ENCODE measurements at regions not wholly inside any gene's neighbourhood (a gene's known extent, or its start where the extent isn't known, plus 50 kb on each side); places are given as distances from the start of the nearest gene placed in this dataset.

- DNase-seq = no peak
Observed at GRCh38 chr14:61191733-61192132, 89.4 kb downstream of the TMEM30B start.

GRCh38 chr14:61190341-61190740 is 90.8 kb downstream of the TMEM30B start:
- DNase-seq = no peak

- DNase-seq = no peak
Observed at GRCh38 chr14:61188978-61189808, 91.9 kb downstream of the TMEM30B start.

GRCh38 chr14:61188196-61188595 is 92.9 kb downstream of the TMEM30B start:
- no peak for DNase-seq

- no peak for DNase-seq
Observed at GRCh38 chr14:61187196-61187905, 93.8 kb downstream of the TMEM30B start.

- DNase-seq = no peak
Observed at GRCh38 chr14:61186341-61187195, 94.6 kb downstream of the TMEM30B start.

- no peak for DNase-seq
Observed at GRCh38 chr14:61185534-61185933, 95.6 kb downstream of the TMEM30B start.

GRCh38 chr14:61184112-61184511 is 97.0 kb downstream of the TMEM30B start:
- no peak for DNase-seq

GRCh38 chr14:61183196-61183885 is 97.8 kb downstream of the TMEM30B start:
- DNase-seq = no peak

GRCh38 chr14:61179796-61180398 is 101.2 kb downstream of the TMEM30B start:
- no peak for DNase-seq

- DNase-seq = no peak
Observed at GRCh38 chr14:61179061-61179690, 102.0 kb downstream of the TMEM30B start.

GRCh38 chr14:61178226-61179060 is 102.7 kb downstream of the TMEM30B start:
- DNase-seq = no peak

GRCh38 chr14:61177279-61178225 is 103.6 kb downstream of the TMEM30B start:
- DNase-seq = no peak

GRCh38 chr14:61176686-61177085 is 104.5 kb downstream of the TMEM30B start:
- no peak for DNase-seq

- DNase-seq = no peak
Observed at GRCh38 chr14:61174987-61175386, 106.2 kb downstream of the TMEM30B start.

GRCh38 chr14:61174441-61174891 is 106.7 kb downstream of the TMEM30B start:
- DNase-seq = no peak

- DNase-seq = no peak
Observed at GRCh38 chr14:61171727-61172126, 109.4 kb downstream of the TMEM30B start.

- DNase-seq = no peak
Observed at GRCh38 chr14:61168141-61168540, 113.0 kb downstream of the TMEM30B start.

- DNase-seq = no peak
Observed at GRCh38 chr14:61167642-61168041, 113.5 kb downstream of the TMEM30B start.

- no peak for DNase-seq
Observed at GRCh38 chr14:61160798-61161197, 120.3 kb downstream of the TMEM30B start.
